Neural crest cell (in vitro differentiated cells): ENCODE measurements at regions not wholly inside any gene's neighbourhood (a gene's known extent, or its start where the extent isn't known, plus 50 kb on each side); places are given as distances from the start of the nearest gene placed in this dataset.

Source experiments
- DNase-seq: peaks from one replicate; pipeline ENCODE4 v3.0.0; 2021; ENCODE audit warnings: low read depth, mixed read lengths, low spot score
- H3K27ac Mint-ChIP-seq: one replicate; pipeline ENCODE4 v1.8.0; 2021; ENCODE audit warnings: mild to moderate bottlenecking, mixed read lengths; ENCODE audit not compliant: unreplicated experiment
- H3K27me3 Mint-ChIP-seq: 2 replicates; pipeline ENCODE4 v1.8.0; 2021; ENCODE audit warnings: low read depth, mild to moderate bottlenecking, mixed read lengths
- H3K36me3 Mint-ChIP-seq: 2 replicates; pipeline ENCODE4 v1.8.0; 2021; ENCODE audit warnings: low read depth, mild to moderate bottlenecking, mixed read lengths
- H3K4me1 Mint-ChIP-seq: 2 replicates; pipeline ENCODE4 v1.8.0; 2021; ENCODE audit warnings: mixed read lengths
- H3K4me3 Mint-ChIP-seq: one replicate; pipeline ENCODE4 v1.8.0; 2021; ENCODE audit warnings: mild to moderate bottlenecking, mixed read lengths
- H3K9me3 Mint-ChIP-seq: 2 replicates; pipeline ENCODE4 v1.8.0; 2021; ENCODE audit warnings: mixed read lengths
- CTCF ChIP-seq: fragments of 200-600 bp; sonication (generic); conservative IDR thresholded peaks from 2 replicates; pipeline ENCODE4 v1.5.0; 2021; ENCODE audit warnings: antibody characterized with exemption, mild to moderate bottlenecking

GRCh38 chr9:111263116-111263515, 66.9 kb downstream of the OR2K2 start:
- peaks cover 11% of the 10 kb centered on the region for H3K9me3 Mint-ChIP-seq
- no peak for TF ChIP-seq CTCF
- no peak overlapping the region for H3K27ac Mint-ChIP-seq
- peaks cover 7% of the 10 kb centered on the region for H3K36me3 Mint-ChIP-seq
- no peak overlapping the region for H3K4me3 Mint-ChIP-seq
- peaks cover 14% of the 10 kb centered on the region for H3K4me1 Mint-ChIP-seq
- H3K27me3 Mint-ChIP-seq, result no peaks in the 10 kb centered on the region
- DNase-seq, result no peak

- no peak overlapping the region for H3K27ac Mint-ChIP-seq
- H3K4me3 Mint-ChIP-seq, result no peak overlapping the region
- no peaks in the 10 kb centered on the region for H3K36me3 Mint-ChIP-seq
- DNase-seq, result no peak
- peaks cover 10% of the 10 kb centered on the region for H3K4me1 Mint-ChIP-seq
- no peaks in the 10 kb centered on the region for H3K27me3 Mint-ChIP-seq
- no peak for TF ChIP-seq CTCF
- no peaks in the 10 kb centered on the region for H3K9me3 Mint-ChIP-seq
Observed at GRCh38 chr9:111258875-111259271, 71.2 kb downstream of the OR2K2 start.

- H3K9me3 Mint-ChIP-seq, result no peaks in the 10 kb centered on the region
- TF ChIP-seq CTCF, result no peak
- H3K27me3 Mint-ChIP-seq, result no peaks in the 10 kb centered on the region
- no peak for DNase-seq
- H3K4me1 Mint-ChIP-seq, result peaks cover 6% of the 10 kb centered on the region
- no peaks in the 10 kb centered on the region for H3K36me3 Mint-ChIP-seq
- no peak overlapping the region for H3K27ac Mint-ChIP-seq
- no peak overlapping the region for H3K4me3 Mint-ChIP-seq
Observed at GRCh38 chr9:111258209-111258874, 71.7 kb downstream of the OR2K2 start.

- Mint-ChIP-seq H3K4me3 (no peak overlapping the region), H3K27ac (no peak overlapping the region), H3K36me3 (no peaks in the 10 kb centered on the region)
Observed at GRCh38 chr9:111253742-111254437, 76.1 kb downstream of the OR2K2 start.

More at GRCh38 chr9:111253742-111254437, 76.1 kb downstream of the OR2K2 start:
- peaks cover 5% of the 10 kb centered on the region for H3K9me3 Mint-ChIP-seq
- peaks cover 3% of the 10 kb centered on the region for H3K4me1 Mint-ChIP-seq
- no peak for DNase-seq
- no peaks in the 10 kb centered on the region for H3K27me3 Mint-ChIP-seq
- no peak for TF ChIP-seq CTCF
